Stimulated activated CD4-positive, alpha-beta T cell treated with anti-CD3 and anti-CD28 coated beads, Interleukin-12 subunit alpha, Interleukin-12 subunit beta, amount 100 ng/mL, for 24 hours (primary cell): ENCODE measurements at regions not wholly inside any gene's neighbourhood (a gene's known extent, or its start where the extent isn't known, plus 50 kb on each side); places are given as distances from the start of the nearest gene placed in this dataset.

Source experiments
- DNase-seq, 2 experiments: peaks; one replicate each; pipeline ENCODE4 v3.0.0-alpha.2; 2020; ENCODE audit warnings: low read depth in 2 of 2

GRCh38 chr6:134457941-134458340 is 140.0 kb upstream of the SGK1 start:
- DNase-seq: no peak

- no peak for DNase-seq
Observed at GRCh38 chr6:134456226-134456625, 138.3 kb upstream of the SGK1 start.

GRCh38 chr6:134455319-134455718 is 137.4 kb upstream of the SGK1 start:
- DNase-seq: no peak

GRCh38 chr6:134454794-134455193 is 136.9 kb upstream of the SGK1 start:
- no peak for DNase-seq

GRCh38 chr6:134453792-134454510 is 136.0 kb upstream of the SGK1 start:
- DNase-seq: no peak

- DNase-seq: no peak
Observed at GRCh38 chr6:134452906-134453305, 135.0 kb upstream of the SGK1 start.

- no peak for DNase-seq
Observed at GRCh38 chr6:134451529-134451928, 133.6 kb upstream of the SGK1 start.

- no peak for DNase-seq
Observed at GRCh38 chr6:134449781-134450180, 131.9 kb upstream of the SGK1 start.

- no peak for DNase-seq
Observed at GRCh38 chr6:134449004-134449403, 131.1 kb upstream of the SGK1 start.

- DNase-seq: no peak
Observed at GRCh38 chr6:134447883-134448387, 130.0 kb upstream of the SGK1 start.

GRCh38 chr6:134447423-134447822 is 129.5 kb upstream of the SGK1 start:
- DNase-seq: no peak

- no peak for DNase-seq
Observed at GRCh38 chr6:134446896-134447295, 129.0 kb upstream of the SGK1 start.

GRCh38 chr6:134446218-134446848 is 128.4 kb upstream of the SGK1 start:
- no peak for DNase-seq

- DNase-seq: no peak
Observed at GRCh38 chr6:134443009-134443408, 125.1 kb upstream of the SGK1 start.

GRCh38 chr6:134442073-134442472 is 124.2 kb upstream of the SGK1 start:
- DNase-seq: no peak

GRCh38 chr6:134438837-134439236 is 120.9 kb upstream of the SGK1 start:
- DNase-seq: no peak

- DNase-seq: no peak
Observed at GRCh38 chr6:134437376-134437775, 119.5 kb upstream of the SGK1 start.

- no peak for DNase-seq
Observed at GRCh38 chr6:134436950-134437349, 119.0 kb upstream of the SGK1 start.

- DNase-seq: peak; percentile 47 to 58
Observed at GRCh38 chr6:134436281-134436815, 118.4 kb upstream of the SGK1 start.

GRCh38 chr6:134435814-134436280 is 117.9 kb upstream of the SGK1 start:
- DNase-seq: no peak

- DNase-seq: no peak
Observed at GRCh38 chr6:134434019-134434942, 116.4 kb upstream of the SGK1 start.

- no peak for DNase-seq
Observed at GRCh38 chr6:134432036-134432435, 114.1 kb upstream of the SGK1 start.
